ENCODE measurements at regions not wholly inside any gene's neighbourhood (a gene's known extent, or its start where the extent isn't known, plus 50 kb on each side); places are given as distances from the start of the nearest gene placed in this dataset.

- intact Hi-C loops (cut with micrococcal nuclease): no loop called here
- peak overlapping the region; percentile 69 for H3K27ac ChIP-seq (replicated peaks)
- no peak for TF ChIP-seq CTCF (IDR thresholded peaks at IDR 0.05; ENCODE audit: borderline replicate concordance)
- H3K36me3 ChIP-seq: no peaks in the 10 kb centered on the region
- no peaks in the 10 kb centered on the region for H3K9me3 ChIP-seq (replicated peaks)
- H3K4me1 ChIP-seq: peaks cover 26% of the 10 kb centered on the region
- peaks cover 29% of the 10 kb centered on the region for H3K27me3 ChIP-seq (ENCODE audit: low read depth)
- DNase-seq: peak; percentile 69
- H3K4me3 ChIP-seq: no peak overlapping the region
Measured at GRCh38 chr2:173831312-173832229, 133.6 kb downstream of the SP3 start.

- H3K4me3 ChIP-seq: no peak overlapping the region
- H3K27me3 ChIP-seq (ENCODE audit: low read depth): peaks cover 25% of the 10 kb centered on the region
- H3K36me3 ChIP-seq: no peaks in the 10 kb centered on the region
- H3K4me1 ChIP-seq: peaks cover 26% of the 10 kb centered on the region
- H3K27ac ChIP-seq (replicated peaks): no peak overlapping the region
- intact Hi-C loops (cut with micrococcal nuclease): no loop called here
- no peak for TF ChIP-seq CTCF (IDR thresholded peaks at IDR 0.05; ENCODE audit: borderline replicate concordance)
- H3K9me3 ChIP-seq (replicated peaks): no peaks in the 10 kb centered on the region
- no peak for DNase-seq
Measured at GRCh38 chr2:173834141-173834540, 131.0 kb downstream of the SP3 start.

- Histone ChIP-seq H3K9me3 (replicated peaks) (no peaks in the 10 kb centered on the region), H3K27ac (replicated peaks) (no peak overlapping the region), H3K27me3 (ENCODE audit: low read depth) (peaks cover 16% of the 10 kb centered on the region), H3K4me3 (no peak overlapping the region), H3K36me3 (no peaks in the 10 kb centered on the region), H3K4me1 (peaks cover 13% of the 10 kb centered on the region)
- no peak for DNase-seq
- TF ChIP-seq CTCF (IDR thresholded peaks at IDR 0.05; ENCODE audit: borderline replicate concordance): no peak
- intact Hi-C loops (cut with micrococcal nuclease): no loop called here
Measured at GRCh38 chr2:173835726-173836125, 129.4 kb downstream of the SP3 start.

- intact Hi-C loops (cut with micrococcal nuclease): no loop called here
- no peak overlapping the region for H3K27ac ChIP-seq (replicated peaks)
- no peak for TF ChIP-seq CTCF (IDR thresholded peaks at IDR 0.05; ENCODE audit: borderline replicate concordance)
- H3K9me3 ChIP-seq (replicated peaks): no peaks in the 10 kb centered on the region
- H3K4me1 ChIP-seq: no peaks in the 10 kb centered on the region
- no peak for DNase-seq
- H3K4me3 ChIP-seq: no peak overlapping the region
- H3K36me3 ChIP-seq: no peaks in the 10 kb centered on the region
- peaks cover 41% of the 10 kb centered on the region for H3K27me3 ChIP-seq (ENCODE audit: low read depth)
Measured at GRCh38 chr2:173841110-173841509, 124.1 kb downstream of the SP3 start.

GRCh38 chr2:173843526-173843925, 121.6 kb downstream of the SP3 start:
- H3K9me3 ChIP-seq (replicated peaks): no peaks in the 10 kb centered on the region
- DNase-seq: no peak
- intact Hi-C loops (cut with micrococcal nuclease): no loop called here
- peaks cover 64% of the 10 kb centered on the region for H3K27me3 ChIP-seq (ENCODE audit: low read depth)
- H3K27ac ChIP-seq (replicated peaks): no peak overlapping the region
- no peak overlapping the region for H3K4me3 ChIP-seq
- TF ChIP-seq CTCF (IDR thresholded peaks at IDR 0.05; ENCODE audit: borderline replicate concordance): no peak
- H3K36me3 ChIP-seq: no peaks in the 10 kb centered on the region
- H3K4me1 ChIP-seq: no peaks in the 10 kb centered on the region
